Smooth muscle cell (in vitro differentiated cells): ENCODE measurements at regions not wholly inside any gene's neighbourhood (a gene's known extent, or its start where the extent isn't known, plus 50 kb on each side); places are given as distances from the start of the nearest gene placed in this dataset.

ENCODE experiments used
- DNase-seq: peaks from one replicate; lab custom pipeline; 2025; ENCODE audit not compliant: unreplicated experiment; lab: John Stamatoyannopoulos, UW
- H2AFZ ChIP-seq: fragments of 200-600 bp; sonication (generic); 2 replicates; pipeline ENCODE4 v1.6.0; 2016; ENCODE audit warnings: antibody characterized with exemption, low read depth, mild to moderate bottlenecking
- H3F3A ChIP-seq: fragments of 200-600 bp; sonication (generic); 2 replicates; pipeline ENCODE4 v1.6.0; 2017; ENCODE audit warnings: antibody characterized with exemption, low read depth
- H3K27ac ChIP-seq: fragments of 200-600 bp; sonication (generic); 2 replicates; pipeline ENCODE4 v1.5.1; 2016; ENCODE audit warnings: low read depth, mild to moderate bottlenecking
- H3K27me3 ChIP-seq: fragments of 200-600 bp; sonication (generic); 2 replicates; pipeline ENCODE4 v1.6.1; 2016; ENCODE audit warnings: low read depth, mild to moderate bottlenecking
- H3K36me3 ChIP-seq: fragments of 200-600 bp; sonication (generic); 2 replicates; pipeline ENCODE4 v1.5.1; 2016; ENCODE audit warnings: low read depth
- H3K4me1 ChIP-seq: fragments of 200-600 bp; sonication (generic); 2 replicates; pipeline ENCODE4 v1.5.1; 2016; ENCODE audit warnings: low read depth
- H3K4me2 ChIP-seq: fragments of 200-600 bp; sonication (generic); 2 replicates; pipeline ENCODE4 v1.6.0; 2016; ENCODE audit warnings: mild to moderate bottlenecking
- H3K4me3 ChIP-seq: fragments of 200-600 bp; sonication (generic); 2 replicates; pipeline ENCODE4 v1.5.1; 2016; ENCODE audit warnings: mild to moderate bottlenecking
- H3K79me2 ChIP-seq: fragments of 200-600 bp; sonication (generic); 2 replicates; pipeline ENCODE4 v1.6.0; 2016; ENCODE audit warnings: low read depth, mild to moderate bottlenecking
- H3K9ac ChIP-seq: fragments of 200-600 bp; sonication (generic); 2 replicates; pipeline ENCODE4 v1.6.0; 2016; ENCODE audit warnings: low read depth
- H3K9me3 ChIP-seq: fragments of 200-600 bp; sonication (generic); replicated peaks from 2 replicates; pipeline ENCODE4 v1.5.1; 2016; ENCODE audit warnings: low read depth
- H4K20me1 ChIP-seq: fragments of 200-600 bp; sonication (generic); 2 replicates; pipeline ENCODE4 v1.6.0; 2016; ENCODE audit warnings: low read depth
- CTCF ChIP-seq: fragments of 200-600 bp; sonication (generic); IDR thresholded peaks from 2 replicates; pipeline ENCODE4 v1.5.1; 2017; ENCODE audit warnings: borderline replicate concordance, mild to moderate bottlenecking, antibody characterized with exemption; ENCODE audit not compliant: insufficient read depth, poor library complexity, severe bottlenecking
- WGBS: methylation state at CpG from one replicate; pipeline ENCODE4 v1.1.7; 2016; ENCODE audit warnings: low lambda C conversion rate; 5-methylcytosine and 5-hydroxymethylcytosine counted together

GRCh38 chr18:39191931-39192330 is 1626.3 kb upstream of the CELF4 start:
- no peaks in the 10 kb centered on the region for H3F3A ChIP-seq
- TF ChIP-seq CTCF, result no peak
- H3K4me2 ChIP-seq, result no peak overlapping the region
- no peaks in the 10 kb centered on the region for H3K79me2 ChIP-seq
- no peaks in the 10 kb centered on the region for H4K20me1 ChIP-seq
- no peak overlapping the region for H3K9ac ChIP-seq
- no peaks in the 10 kb centered on the region for H3K36me3 ChIP-seq
- H3K4me3 ChIP-seq, result no peak overlapping the region
- no peak overlapping the region for H2AFZ ChIP-seq
- H3K4me1 ChIP-seq, result no peaks in the 10 kb centered on the region
- no peak for DNase-seq
- no peaks in the 10 kb centered on the region for H3K9me3 ChIP-seq
- H3K27me3 ChIP-seq, result no peaks in the 10 kb centered on the region
- 95% methylated on average over 1 of the region's 1 CpG for WGBS
- H3K27ac ChIP-seq, result no peak overlapping the region

GRCh38 chr18:39191058-39191457 is 1625.5 kb upstream of the CELF4 start:
- WGBS, result 94% methylated on average over 2 of the region's 2 CpGs
- no peak for TF ChIP-seq CTCF
- no peaks in the 10 kb centered on the region for H3K27me3 ChIP-seq

GRCh38 chr18:39190508-39190907 is 1624.9 kb upstream of the CELF4 start:
- no peak for TF ChIP-seq CTCF
- 81% methylated on average over 3 of the region's 3 CpGs for WGBS
- H3K4me3 ChIP-seq, result no peak overlapping the region

More at GRCh38 chr18:39191058-39191457, 1625.5 kb upstream of the CELF4 start:
- Histone ChIP-seq H3K9me3 (no peaks in the 10 kb centered on the region), H3K79me2 (no peaks in the 10 kb centered on the region), H3F3A (no peaks in the 10 kb centered on the region), H3K4me2 (no peak overlapping the region), H4K20me1 (no peaks in the 10 kb centered on the region), H2AFZ (no peak overlapping the region), H3K9ac (no peak overlapping the region), H3K27ac (no peak overlapping the region), H3K4me3 (no peak overlapping the region), H3K4me1 (no peaks in the 10 kb centered on the region), H3K36me3 (no peaks in the 10 kb centered on the region)
- no peak for DNase-seq

GRCh38 chr18:39188278-39188677 is 1622.7 kb upstream of the CELF4 start:
- H4K20me1 ChIP-seq, result no peaks in the 10 kb centered on the region
- H3F3A ChIP-seq, result no peaks in the 10 kb centered on the region
- H3K27ac ChIP-seq, result no peak overlapping the region
- H2AFZ ChIP-seq, result no peak overlapping the region
- no peak overlapping the region for H3K9ac ChIP-seq
- no peaks in the 10 kb centered on the region for H3K27me3 ChIP-seq
- no peaks in the 10 kb centered on the region for H3K36me3 ChIP-seq
- no peak for TF ChIP-seq CTCF
- no peak overlapping the region for H3K4me3 ChIP-seq
- WGBS, result 60% methylated on average over 2 of the region's 2 CpGs
- no peak for DNase-seq
- H3K4me2 ChIP-seq, result no peak overlapping the region
- H3K9me3 ChIP-seq, result no peaks in the 10 kb centered on the region
- no peaks in the 10 kb centered on the region for H3K79me2 ChIP-seq
- H3K4me1 ChIP-seq, result no peaks in the 10 kb centered on the region

More at GRCh38 chr18:39190508-39190907, 1624.9 kb upstream of the CELF4 start:
- Histone ChIP-seq H3K4me2 (no peak overlapping the region), H2AFZ (no peak overlapping the region), H4K20me1 (no peaks in the 10 kb centered on the region), H3K27me3 (no peaks in the 10 kb centered on the region), H3K9ac (no peak overlapping the region), H3K4me1 (no peaks in the 10 kb centered on the region), H3K36me3 (no peaks in the 10 kb centered on the region), H3K79me2 (no peaks in the 10 kb centered on the region), H3K27ac (no peak overlapping the region), H3K9me3 (no peaks in the 10 kb centered on the region), H3F3A (no peaks in the 10 kb centered on the region)
- no peak for DNase-seq
